ENCODE measurements at regions not wholly inside any gene's neighbourhood (a gene's known extent, or its start where the extent isn't known, plus 50 kb on each side); places are given as distances from the start of the nearest gene placed in this dataset.
"Not testable (repeated sequence)": the region's sequence is repeated elsewhere in the genome, so short reads cannot be mapped to it uniquely, and the experiment has no call there.

DNA sequence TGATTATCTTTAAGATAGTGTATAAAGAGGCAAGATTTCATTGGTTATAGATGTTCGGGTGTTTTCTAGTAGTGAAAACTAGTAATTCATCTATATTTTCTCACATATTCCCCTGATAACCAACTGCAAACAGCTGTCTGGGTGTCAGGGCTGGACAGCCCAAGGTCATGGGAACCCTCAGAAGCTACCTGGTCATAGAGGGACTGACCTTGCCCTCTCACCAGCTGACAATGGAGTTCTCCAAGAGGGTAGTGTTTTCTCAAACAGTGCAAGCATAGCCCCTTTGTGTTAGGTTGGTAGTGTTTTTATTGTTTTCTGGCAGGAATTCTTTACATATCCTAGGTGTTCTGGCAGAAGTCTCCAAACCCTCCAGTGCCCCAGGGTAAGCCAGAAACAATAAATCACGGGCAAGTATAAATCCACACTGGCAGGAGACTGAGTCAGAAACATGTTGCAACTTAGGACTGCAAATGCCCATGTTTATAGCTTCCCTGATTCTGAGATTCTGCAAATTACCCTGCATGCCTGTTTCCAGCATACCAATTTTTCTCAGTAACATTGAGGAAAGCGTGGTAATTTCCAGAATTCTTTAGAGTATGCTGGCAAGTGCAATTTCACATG lies 82.8 kb upstream of the ATP1A1 start:
- DNase-seq (no peak), ATAC-seq (no peak)
- no peaks in the 10 kb centered on the region for H3K27me3 ChIP-seq
- in situ Hi-C loops (cut with MboI; ENCODE audit: low sequenced_read_pairs in 4 of 4) = no loop called here
- H3K9me3 ChIP-seq = no peaks in the 10 kb centered on the region
- intact Hi-C loops (cut with DNase I; ENCODE audit: low total_unique reads) = no loop called here
- TF ChIP-seq POLR2A (IDR thresholded peaks at IDR 0.05) (no peak), CTCF (IDR thresholded peaks at IDR 0.05 in 4 of 5, conservative IDR thresholded peaks at IDR 0.05 in 1 of 5) (no peak)
- H3K4me3 ChIP-seq = no peak overlapping the region
- H3K36me3 ChIP-seq = no peaks in the 10 kb centered on the region
- no peak overlapping the region for H3K27ac ChIP-seq
- peaks cover 0 to 10% of the 10 kb centered on the region in 2 donors for H3K4me1 ChIP-seq

- no peaks in the 10 kb centered on the region for H3K27me3 ChIP-seq
- in situ Hi-C loops (cut with MboI; ENCODE audit: low sequenced_read_pairs in 4 of 4) = no loop called here
- no peak overlapping the region for H3K4me3 ChIP-seq
- no peak overlapping the region for H3K27ac ChIP-seq
- H3K9me3 ChIP-seq = no peaks in the 10 kb centered on the region
- TF ChIP-seq CTCF (IDR thresholded peaks at IDR 0.05 in 4 of 5, conservative IDR thresholded peaks at IDR 0.05 in 1 of 5) (no peak), POLR2A (IDR thresholded peaks at IDR 0.05) (no peak)
- no peak for ATAC-seq
- intact Hi-C loops (cut with DNase I; ENCODE audit: low total_unique reads) = no loop called here
- no peaks in the 10 kb centered on the region for H3K36me3 ChIP-seq
- no peak for DNase-seq
- peaks cover 0 to 6% of the 10 kb centered on the region in 2 donors for H3K4me1 ChIP-seq
These were observed 82.0 kb upstream of the ATP1A1 start for GRCh38 chr1:116291024-116291423.

- no peak overlapping the region for H3K4me3 ChIP-seq
- H3K27me3 ChIP-seq = no peaks in the 10 kb centered on the region
- no peak overlapping the region for H3K27ac ChIP-seq
- TF ChIP-seq CTCF (IDR thresholded peaks at IDR 0.05 in 4 of 5, conservative IDR thresholded peaks at IDR 0.05 in 1 of 5) (no peak), POLR2A (IDR thresholded peaks at IDR 0.05) (no peak)
- no peak for ATAC-seq
- H3K4me1 ChIP-seq = peaks cover 0 to 6% of the 10 kb centered on the region in 2 donors
- intact Hi-C loops (cut with DNase I; ENCODE audit: low total_unique reads) (no loop called here), in situ Hi-C loops (cut with MboI; ENCODE audit: low sequenced_read_pairs in 4 of 4) (no loop called here)
- DNase-seq = no peak
- H3K36me3 ChIP-seq = no peaks in the 10 kb centered on the region
- no peaks in the 10 kb centered on the region for H3K9me3 ChIP-seq
These were observed 79.9 kb upstream of the ATP1A1 start for GRCh38 chr1:116292929-116293725.

GRCh38 chr1:116297495-116298212 lies 75.4 kb upstream of the ATP1A1 start:
- Histone ChIP-seq H3K27ac (no peak overlapping the region), H3K4me3 (no peak overlapping the region), H3K36me3 (no peaks in the 10 kb centered on the region), H3K9me3 (no peaks in the 10 kb centered on the region), H3K4me1 (no peaks in the 10 kb centered on the region), H3K27me3 (no peaks in the 10 kb centered on the region)
- intact Hi-C loops (cut with DNase I; ENCODE audit: low total_unique reads) = no loop called here
- in situ Hi-C loops (cut with MboI; ENCODE audit: low sequenced_read_pairs in 4 of 4) = no loop called here
- ATAC-seq (no peak), DNase-seq (no peak)
- no peak for TF ChIP-seq CTCF (IDR thresholded peaks at IDR 0.05 in 4 of 5, conservative IDR thresholded peaks at IDR 0.05 in 1 of 5)
- TF ChIP-seq POLR2A (IDR thresholded peaks at IDR 0.05) = no peak

GRCh38 chr1:116298213-116298579 lies 74.8 kb upstream of the ATP1A1 start:
- DNase-seq; intact Hi-C loops (cut with DNase I; ENCODE audit: low total_unique reads); H3K27ac ChIP-seq; in situ Hi-C loops (cut with MboI; ENCODE audit: low sequenced_read_pairs in 4 of 4); ATAC-seq; H3K36me3 ChIP-seq; H3K9me3 ChIP-seq; H3K27me3 ChIP-seq; H3K4me1 ChIP-seq; H3K4me3 ChIP-seq: not testable (repeated sequence)
